A549 (cell line): ENCODE measurements at regions not wholly inside any gene's neighbourhood (a gene's known extent, or its start where the extent isn't known, plus 50 kb on each side); places are given as distances from the start of the nearest gene placed in this dataset.

Experiments
- ATAC-seq, 2 experiments: fragments of 200-7000 bp in 1 of 2; fragments of >200 bp in 1 of 2; cut with Nextera tagmentation in 1 of 2; cut with Tn5 transposase in 1 of 2; 3 replicates each; pipeline versions ENCODE4 v1.8.0 to v1.9.1; 2018 to 2020; ENCODE audit warnings: mild to moderate bottlenecking in 1 of 2, moderate library complexity in 1 of 2
- CTCF ChIA-PET: fragments of 300-600 bp; sonication (Branson Sonifier 250); formaldehyde crosslinking; extraction: SDS; loops from one replicate; lab custom pipeline; 2021; ENCODE audit warnings: antibody characterized with exemption, inconsistent platforms; lab: Yijun Ruan, JAX
- POLR2A ChIA-PET: fragments of 350-600 bp; formaldehyde crosslinking; extraction: SDS; loops from one replicate; lab custom pipeline; 2021; ENCODE audit warnings: antibody characterized with exemption, inconsistent platforms; lab: Yijun Ruan, JAX
- DNase-seq, 2 experiments: peaks; one replicate each; pipeline versions ENCODE4 v3.0.0 to v3.0.0-alpha.2; 2011 to 2016; ENCODE audit warnings: low read depth in 1 of 2, low spot score in 1 of 2
- FAIRE-seq: peaks from 2 replicates; lab custom pipeline; 2011; peaks lifted over from hg19 to GRCh38; lab: Jason Lieb, UNC
- H3K27ac ChIP-seq, 2 experiments: fragments of >200 bp; sonication (Bioruptor Twin); formaldehyde crosslinking; 3 replicates each; pipeline ENCODE4 v1.5.1; 2016 to 2017
- H3K4me1 ChIP-seq: fragments of >200 bp; sonication (Bioruptor Twin); formaldehyde crosslinking; 3 replicates; pipeline ENCODE4 v1.6.1; 2016
- H3K4me2 ChIP-seq: fragments of >200 bp; sonication (Bioruptor Twin); formaldehyde crosslinking; 3 replicates; pipeline ENCODE4 v1.6.1; 2016
- H3K4me3 ChIP-seq: fragments of >200 bp; sonication (Bioruptor Twin); formaldehyde crosslinking; 3 replicates; pipeline ENCODE4 v1.5.1; 2016
- H3K9me3 ChIP-seq: fragments of >200 bp; sonication (Bioruptor Twin); formaldehyde crosslinking; 3 replicates; pipeline ENCODE4 v1.6.1; 2016
- CHD4 ChIP-seq: fragments of 200-600 bp; sonication (generic); IDR thresholded peaks from 2 replicates; pipeline ENCODE4 v1.6.1; 2016; ENCODE audit warnings: antibody characterized with exemption, mild to moderate bottlenecking, borderline replicate concordance
- EHMT2 ChIP-seq: fragments of 200-600 bp; sonication (generic); IDR thresholded peaks from 2 replicates; pipeline ENCODE4 v1.6.1; 2016; ENCODE audit warnings: antibody characterized with exemption, low read depth, mild to moderate bottlenecking, moderate library complexity
- EP300 ChIP-seq, 2 experiments: fragments of >200 bp; sonication (Bioruptor Twin); formaldehyde crosslinking; IDR thresholded peaks; 2 replicates in 1 of 2; 3 replicates in 1 of 2; pipeline ENCODE4 v1.6.1; 2016 to 2017
- FOSB ChIP-seq: fragments of 250-450 bp; sonication (Bioruptor Pico); IDR thresholded peaks from 2 replicates; pipeline ENCODE4 v1.5.0; 2020; ENCODE audit warnings: mild to moderate bottlenecking, moderate library complexity
- GATA3 ChIP-seq: IDR thresholded peaks from 2 replicates; pipeline ENCODE4 v1.6.1; 2012; ENCODE audit warnings: borderline replicate concordance
- HEYL ChIP-seq: fragments of 250-450 bp; sonication (Bioruptor Pico); IDR thresholded peaks from 2 replicates; pipeline ENCODE4 v1.8.0; 2021; ENCODE audit warnings: mild to moderate bottlenecking, moderate library complexity
- HOXB5 ChIP-seq: fragments of 250-450 bp; sonication (Bioruptor Pico); IDR thresholded peaks from 2 replicates; pipeline ENCODE4 v1.5.0; 2020; ENCODE audit warnings: mild to moderate bottlenecking, moderate library complexity
- KDM5A ChIP-seq: fragments of 200-600 bp; sonication (generic); IDR thresholded peaks from 2 replicates; pipeline ENCODE4 v1.6.1; 2016; ENCODE audit warnings: antibody characterized with exemption, mild to moderate bottlenecking
- MAZ ChIP-seq: fragments of 150-350 bp; IDR thresholded peaks from 2 replicates; pipeline ENCODE4 v1.6.1; 2014; ENCODE audit warnings: antibody characterized with exemption, low read depth, low read length, borderline replicate concordance
- NFE2L2 ChIP-seq: fragments of 150-350 bp; conservative IDR thresholded peaks from 2 replicates; pipeline ENCODE4 v1.6.1; 2014; ENCODE audit warnings: low read length
- NPAS2 ChIP-seq: fragments of 250-450 bp; sonication (Bioruptor Pico); IDR thresholded peaks from 2 replicates; pipeline ENCODE4 v1.8.0; 2022; ENCODE audit warnings: mild to moderate bottlenecking, moderate library complexity, borderline replicate concordance
- POLR2AphosphoS2 ChIP-seq: conservative IDR thresholded peaks from 2 replicates; pipeline ENCODE4 v1.6.1; 2012; ENCODE audit warnings: low read length, improper control_type of control experiment, inconsistent platforms
- RARB ChIP-seq: fragments of 250-450 bp; sonication (Bioruptor Pico); IDR thresholded peaks from 2 replicates; pipeline ENCODE4 v1.8.0; 2021; ENCODE audit warnings: mild to moderate bottlenecking, moderate library complexity
- SREBF2 ChIP-seq: fragments of 450-650 bp; IDR thresholded peaks from 2 replicates; pipeline ENCODE4 v1.6.1; 2014; ENCODE audit warnings: mild to moderate bottlenecking, moderate library complexity
- ZFP36 ChIP-seq: fragments of 450-650 bp; IDR thresholded peaks from 2 replicates; pipeline ENCODE4 v1.6.1; 2014; ENCODE audit warnings: borderline replicate concordance; ENCODE audit not compliant: partially characterized antibody
- ZNF302 ChIP-seq: fragments of 250-450 bp; sonication (Bioruptor Pico); IDR thresholded peaks from 2 replicates; pipeline ENCODE4 v1.9.0; 2021; ENCODE audit warnings: inconsistent platforms, mild to moderate bottlenecking, moderate library complexity
- ZSCAN20 ChIP-seq: fragments of 250-450 bp; sonication (Bioruptor Pico); IDR thresholded peaks from 2 replicates; pipeline ENCODE4 v1.8.0; 2022; ENCODE audit warnings: mild to moderate bottlenecking, moderate library complexity
- WGBS: methylation state at CpG from one replicate; pipeline ENCODE4 v1.1.6; 2017; ENCODE audit errors: missing lambda C conversion rate; 5-methylcytosine and 5-hydroxymethylcytosine counted together
- TF ChIP-seq, protein P1 (sequence below): fragments of >200 bp; sonication (Bioruptor Twin); formaldehyde crosslinking; IDR thresholded peaks from 3 replicates; pipeline ENCODE4 v1.5.1; 2016
- TF ChIP-seq, protein P2 (sequence below): fragments of >200 bp; sonication (Bioruptor Twin); formaldehyde crosslinking; IDR thresholded peaks from 3 replicates; pipeline ENCODE4 v1.6.1; 2016
- TF ChIP-seq, protein P3 (sequence below): fragments of 250-450 bp; sonication (Bioruptor Pico); IDR thresholded peaks from 2 replicates; pipeline ENCODE4 v1.5.0; 2020; ENCODE audit warnings: low read depth, mild to moderate bottlenecking, moderate library complexity
- TF ChIP-seq, protein P4 (sequence below): fragments of 150-350 bp; IDR thresholded peaks from 2 replicates; pipeline ENCODE4 v1.6.1; 2014; ENCODE audit warnings: low read depth, mild to moderate bottlenecking, low read length
- TF ChIP-seq, protein P5 (sequence below): fragments of 250-450 bp; sonication (Bioruptor Pico); IDR thresholded peaks from 2 replicates; pipeline ENCODE4 v1.5.0; 2021; ENCODE audit warnings: mild to moderate bottlenecking, moderate library complexity, borderline replicate concordance
- TF ChIP-seq, protein P6 (sequence below): fragments of 450-650 bp; IDR thresholded peaks from 2 replicates; pipeline ENCODE4 v1.6.1; 2014; ENCODE audit warnings: antibody characterized with exemption
- TF ChIP-seq, protein P7 (sequence below): fragments of >200 bp; sonication (Bioruptor Twin); formaldehyde crosslinking; IDR thresholded peaks from 2 replicates; pipeline ENCODE4 v1.6.1; 2016

DNA sequence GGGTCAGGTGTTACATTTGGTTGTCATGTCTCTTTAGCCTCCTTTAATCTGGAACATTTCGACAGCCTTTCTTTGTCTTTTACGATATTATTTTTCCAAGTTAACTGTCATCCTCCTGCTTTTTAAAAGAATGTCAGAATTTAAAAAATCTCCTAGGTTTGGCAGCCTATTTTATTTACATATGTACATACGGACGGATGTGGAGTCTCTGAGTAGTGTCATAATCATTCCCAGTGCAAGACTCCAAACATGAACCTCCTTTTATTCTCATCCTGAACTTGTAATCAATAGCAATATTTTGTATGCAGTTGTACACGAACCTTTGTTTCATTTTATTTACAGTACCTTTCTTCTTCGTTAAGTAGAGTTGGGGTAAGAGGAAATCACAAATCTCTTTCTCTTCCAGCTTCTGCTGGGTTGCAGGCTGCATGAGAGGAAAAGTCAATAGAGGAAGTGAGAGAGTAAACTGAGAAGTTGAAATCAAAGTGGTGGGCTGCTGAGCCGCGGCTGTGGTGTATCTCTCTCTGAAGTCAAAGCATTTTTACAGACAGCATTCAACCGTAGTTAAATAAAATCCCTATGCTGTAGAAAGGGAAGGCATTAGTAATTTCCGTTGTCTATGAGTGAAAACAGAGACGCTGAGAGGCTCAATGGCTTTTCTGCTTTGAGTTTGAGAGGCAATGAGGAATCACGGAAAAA is 53.9 kb upstream of the RPS6KA3 start:
- H3K4me2 ChIP-seq, result peak overlapping the region; percentile 54
- FAIRE-seq, result no peak
- no peak overlapping the region for H3K27ac ChIP-seq
- TF ChIP-seq, protein P1, sequence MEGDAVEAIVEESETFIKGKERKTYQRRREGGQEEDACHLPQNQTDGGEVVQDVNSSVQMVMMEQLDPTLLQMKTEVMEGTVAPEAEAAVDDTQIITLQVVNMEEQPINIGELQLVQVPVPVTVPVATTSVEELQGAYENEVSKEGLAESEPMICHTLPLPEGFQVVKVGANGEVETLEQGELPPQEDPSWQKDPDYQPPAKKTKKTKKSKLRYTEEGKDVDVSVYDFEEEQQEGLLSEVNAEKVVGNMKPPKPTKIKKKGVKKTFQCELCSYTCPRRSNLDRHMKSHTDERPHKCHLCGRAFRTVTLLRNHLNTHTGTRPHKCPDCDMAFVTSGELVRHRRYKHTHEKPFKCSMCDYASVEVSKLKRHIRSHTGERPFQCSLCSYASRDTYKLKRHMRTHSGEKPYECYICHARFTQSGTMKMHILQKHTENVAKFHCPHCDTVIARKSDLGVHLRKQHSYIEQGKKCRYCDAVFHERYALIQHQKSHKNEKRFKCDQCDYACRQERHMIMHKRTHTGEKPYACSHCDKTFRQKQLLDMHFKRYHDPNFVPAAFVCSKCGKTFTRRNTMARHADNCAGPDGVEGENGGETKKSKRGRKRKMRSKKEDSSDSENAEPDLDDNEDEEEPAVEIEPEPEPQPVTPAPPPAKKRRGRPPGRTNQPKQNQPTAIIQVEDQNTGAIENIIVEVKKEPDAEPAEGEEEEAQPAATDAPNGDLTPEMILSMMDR, result no peak
- no peak for TF ChIP-seq GATA3
- TF ChIP-seq HOXB5, result no peak
- TF ChIP-seq, protein P2, sequence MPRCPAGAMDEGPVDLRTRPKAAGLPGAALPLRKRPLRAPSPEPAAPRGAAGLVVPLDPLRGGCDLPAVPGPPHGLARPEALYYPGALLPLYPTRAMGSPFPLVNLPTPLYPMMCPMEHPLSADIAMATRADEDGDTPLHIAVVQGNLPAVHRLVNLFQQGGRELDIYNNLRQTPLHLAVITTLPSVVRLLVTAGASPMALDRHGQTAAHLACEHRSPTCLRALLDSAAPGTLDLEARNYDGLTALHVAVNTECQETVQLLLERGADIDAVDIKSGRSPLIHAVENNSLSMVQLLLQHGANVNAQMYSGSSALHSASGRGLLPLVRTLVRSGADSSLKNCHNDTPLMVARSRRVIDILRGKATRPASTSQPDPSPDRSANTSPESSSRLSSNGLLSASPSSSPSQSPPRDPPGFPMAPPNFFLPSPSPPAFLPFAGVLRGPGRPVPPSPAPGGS, result no peak
- POLR2A ChIA-PET, result no interaction called here
- H3K9me3 ChIP-seq, result no peaks in the 10 kb centered on the region
- H3K4me3 ChIP-seq, result no peak overlapping the region
- no peak for ATAC-seq
- no peaks in the 10 kb centered on the region for H3K4me1 ChIP-seq
- 18% methylated on average over 12 of the region's 12 CpGs for WGBS
- CTCF ChIA-PET, result no interaction called here
- no peak for DNase-seq

DNA sequence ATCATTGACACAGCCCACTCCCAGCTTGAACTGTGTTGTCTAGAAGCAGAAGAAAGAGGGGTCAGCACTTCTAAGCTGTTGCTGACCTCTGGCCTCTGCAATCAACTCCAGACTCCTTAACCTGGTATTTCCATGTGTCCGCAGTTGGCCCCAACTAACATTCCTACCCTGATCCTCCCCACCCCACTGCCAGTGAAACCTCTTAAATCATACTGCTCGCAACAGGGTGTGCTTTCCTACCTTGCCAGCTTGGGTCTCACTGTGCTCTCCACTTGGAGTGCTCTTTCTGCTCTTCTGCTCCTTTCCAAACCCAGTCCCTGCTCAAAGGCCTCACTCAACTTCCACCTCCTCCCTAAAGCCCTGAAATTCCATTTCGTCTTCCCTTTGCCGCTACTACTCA is 52.3 kb upstream of the RPS6KA3 start:
- TF ChIP-seq EHMT2, result no peak
- TF ChIP-seq ZNF302, result no peak
- TF ChIP-seq, protein P3, sequence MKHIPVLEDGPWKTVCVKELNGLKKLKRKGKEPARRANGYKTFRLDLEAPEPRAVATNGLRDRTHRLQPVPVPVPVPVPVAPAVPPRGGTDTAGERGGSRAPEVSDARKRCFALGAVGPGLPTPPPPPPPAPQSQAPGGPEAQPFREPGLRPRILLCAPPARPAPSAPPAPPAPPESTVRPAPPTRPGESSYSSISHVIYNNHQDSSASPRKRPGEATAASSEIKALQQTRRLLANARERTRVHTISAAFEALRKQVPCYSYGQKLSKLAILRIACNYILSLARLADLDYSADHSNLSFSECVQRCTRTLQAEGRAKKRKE (CRISPR knock-in tag), result no peak
- TF ChIP-seq ZFP36, result no peak
- no peak for TF ChIP-seq POLR2AphosphoS2
- TF ChIP-seq FOSB (CRISPR knock-in tag), result no peak
- TF ChIP-seq SREBF2, result no peak
- TF ChIP-seq CHD4, result no peak
- TF ChIP-seq, protein P4, sequence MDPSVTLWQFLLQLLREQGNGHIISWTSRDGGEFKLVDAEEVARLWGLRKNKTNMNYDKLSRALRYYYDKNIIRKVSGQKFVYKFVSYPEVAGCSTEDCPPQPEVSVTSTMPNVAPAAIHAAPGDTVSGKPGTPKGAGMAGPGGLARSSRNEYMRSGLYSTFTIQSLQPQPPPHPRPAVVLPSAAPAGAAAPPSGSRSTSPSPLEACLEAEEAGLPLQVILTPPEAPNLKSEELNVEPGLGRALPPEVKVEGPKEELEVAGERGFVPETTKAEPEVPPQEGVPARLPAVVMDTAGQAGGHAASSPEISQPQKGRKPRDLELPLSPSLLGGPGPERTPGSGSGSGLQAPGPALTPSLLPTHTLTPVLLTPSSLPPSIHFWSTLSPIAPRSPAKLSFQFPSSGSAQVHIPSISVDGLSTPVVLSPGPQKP, result no peak
- POLR2A ChIA-PET, result no interaction called here
- no peaks in the 10 kb centered on the region for H3K9me3 ChIP-seq
- FAIRE-seq (no peak), DNase-seq (no peak), ATAC-seq (no peak)
- no peaks in the 10 kb centered on the region for H3K4me1 ChIP-seq
- H3K27ac ChIP-seq, result no peak overlapping the region
- 93% methylated on average over 4 of the region's 4 CpGs for WGBS
- no peak overlapping the region for H3K4me2 ChIP-seq
- H3K4me3 ChIP-seq, result no peak overlapping the region
- CTCF ChIA-PET, result no interaction called here

DNA sequence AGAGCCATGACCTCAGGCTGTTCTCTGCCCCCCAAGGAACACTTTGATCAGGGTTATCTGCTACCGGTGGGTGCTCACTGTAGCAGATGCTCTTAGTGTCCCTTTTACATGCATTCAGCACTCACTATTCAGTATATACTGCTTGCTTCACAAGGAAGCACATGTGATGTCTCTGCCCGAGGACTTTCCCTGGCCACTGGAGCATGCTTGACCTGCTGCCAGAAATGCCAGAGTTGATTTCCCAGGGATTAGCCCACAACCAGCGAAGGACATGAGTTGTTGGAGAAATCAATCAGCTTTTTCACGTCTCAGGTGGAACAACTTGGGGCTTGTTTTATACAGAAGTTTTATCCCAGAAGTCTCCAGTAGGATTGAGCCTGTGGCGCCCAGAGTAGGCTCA is 51.2 kb upstream of the RPS6KA3 start:
- no peak for FAIRE-seq
- 76% methylated on average over 5 of the region's 5 CpGs for WGBS
- ChIA-PET POLR2A (no interaction called here), CTCF (interaction anchor here (0.6 kb wide), 1 partner anchor 1813 kb away, joined by 3 read pairs; no protein-coding TSS in a partner anchor)
- no peaks in the 10 kb centered on the region for H3K4me1 ChIP-seq
- DNase-seq, result no peak
- ATAC-seq, result no peak
- no peak overlapping the region for H3K4me2 ChIP-seq
- no peak overlapping the region for H3K4me3 ChIP-seq
- H3K27ac ChIP-seq, result no peak overlapping the region
- no peaks in the 10 kb centered on the region for H3K9me3 ChIP-seq
- TF ChIP-seq NPAS2 (CRISPR knock-in tag) (no peak), CHD4 (no peak), ZSCAN20 (CRISPR knock-in tag) (no peak), RARB (no peak), HEYL (no peak), KDM5A (no peak), EP300 (IDR thresholded peaks at IDR 0.05) (no peak), NFE2L2 (no peak), MAZ (no peak)
- TF ChIP-seq, protein P5, sequence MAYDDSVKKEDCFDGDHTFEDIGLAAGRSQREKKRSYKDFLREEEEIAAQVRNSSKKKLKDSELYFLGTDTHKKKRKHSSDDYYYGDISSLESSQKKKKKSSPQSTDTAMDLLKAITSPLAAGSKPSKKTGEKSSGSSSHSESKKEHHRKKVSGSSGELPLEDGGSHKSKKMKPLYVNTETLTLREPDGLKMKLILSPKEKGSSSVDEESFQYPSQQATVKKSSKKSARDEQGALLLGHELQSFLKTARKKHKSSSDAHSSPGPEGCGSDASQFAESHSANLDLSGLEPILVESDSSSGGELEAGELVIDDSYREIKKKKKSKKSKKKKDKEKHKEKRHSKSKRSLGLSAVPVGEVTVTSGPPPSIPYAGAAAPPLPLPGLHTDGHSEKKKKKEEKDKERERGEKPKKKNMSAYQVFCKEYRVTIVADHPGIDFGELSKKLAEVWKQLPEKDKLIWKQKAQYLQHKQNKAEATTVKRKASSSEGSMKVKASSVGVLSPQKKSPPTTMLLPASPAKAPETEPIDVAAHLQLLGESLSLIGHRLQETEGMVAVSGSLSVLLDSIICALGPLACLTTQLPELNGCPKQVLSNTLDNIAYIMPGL, result no peak
- TF ChIP-seq, protein P6, sequence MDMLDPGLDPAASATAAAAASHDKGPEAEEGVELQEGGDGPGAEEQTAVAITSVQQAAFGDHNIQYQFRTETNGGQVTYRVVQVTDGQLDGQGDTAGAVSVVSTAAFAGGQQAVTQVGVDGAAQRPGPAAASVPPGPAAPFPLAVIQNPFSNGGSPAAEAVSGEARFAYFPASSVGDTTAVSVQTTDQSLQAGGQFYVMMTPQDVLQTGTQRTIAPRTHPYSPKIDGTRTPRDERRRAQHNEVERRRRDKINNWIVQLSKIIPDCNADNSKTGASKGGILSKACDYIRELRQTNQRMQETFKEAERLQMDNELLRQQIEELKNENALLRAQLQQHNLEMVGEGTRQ, result no peak
- TF ChIP-seq, protein P7, sequence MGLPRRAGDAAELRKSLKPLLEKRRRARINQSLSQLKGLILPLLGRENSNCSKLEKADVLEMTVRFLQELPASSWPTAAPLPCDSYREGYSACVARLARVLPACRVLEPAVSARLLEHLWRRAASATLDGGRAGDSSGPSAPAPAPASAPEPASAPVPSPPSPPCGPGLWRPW, result no peak
- TF ChIP-seq, protein P2, result no peak
